ENCODE measurements at regions not wholly inside any gene's neighbourhood (a gene's known extent, or its start where the extent isn't known, plus 50 kb on each side); places are given as distances from the start of the nearest gene placed in this dataset.
"Not testable (repeated sequence)": the region's sequence is repeated elsewhere in the genome, so short reads cannot be mapped to it uniquely, and the experiment has no call there.

GRCh38 chr7:57211428-57212100 is 79.3 kb upstream of the ZNF479 start:
- no peaks in the 10 kb centered on the region for H3K36me3 ChIP-seq (ENCODE audit: control insufficient read depth, low read depth, low read length)
- no peak overlapping the region for H3K4me3 ChIP-seq (ENCODE audit: low read length)
- H3K9me3 ChIP-seq (ENCODE audit: control insufficient read depth, low read depth, low read length): peaks cover 70% of the 10 kb centered on the region
- no peak overlapping the region for H3K9ac ChIP-seq (ENCODE audit: low read length)
- H3K27me3 ChIP-seq (ENCODE audit: control insufficient read depth, insufficient read depth, low read length): no peaks in the 10 kb centered on the region
- no peak overlapping the region for H3K27ac ChIP-seq (ENCODE audit: low read length)
- H3K4me1 ChIP-seq (ENCODE audit: control insufficient read depth, low read depth, low read length): no peaks in the 10 kb centered on the region

- no peaks in the 10 kb centered on the region for H3K27me3 ChIP-seq (ENCODE audit: control insufficient read depth, insufficient read depth, low read length)
- H3K4me1 ChIP-seq (ENCODE audit: control insufficient read depth, low read depth, low read length): no peaks in the 10 kb centered on the region
- H3K9ac ChIP-seq (ENCODE audit: low read length): no peak overlapping the region
- no peaks in the 10 kb centered on the region for H3K36me3 ChIP-seq (ENCODE audit: control insufficient read depth, low read depth, low read length)
- H3K27ac ChIP-seq (ENCODE audit: low read length): no peak overlapping the region
- H3K9me3 ChIP-seq (ENCODE audit: control insufficient read depth, low read depth, low read length): peaks cover 67% of the 10 kb centered on the region
- no peak overlapping the region for H3K4me3 ChIP-seq (ENCODE audit: low read length)
These were observed 83.2 kb upstream of the ZNF479 start for GRCh38 chr7:57215423-57215822.

- Histone ChIP-seq H3K9ac (ENCODE audit: low read length) (no peak overlapping the region), H3K27ac (ENCODE audit: low read length) (no peak overlapping the region), H3K27me3 (ENCODE audit: control insufficient read depth, insufficient read depth, low read length) (no peaks in the 10 kb centered on the region), H3K4me1 (ENCODE audit: control insufficient read depth, low read depth, low read length) (no peaks in the 10 kb centered on the region), H3K36me3 (ENCODE audit: control insufficient read depth, low read depth, low read length) (no peaks in the 10 kb centered on the region), H3K4me3 (ENCODE audit: low read length) (no peak overlapping the region), H3K9me3 (ENCODE audit: control insufficient read depth, low read depth, low read length) (peaks cover 66% of the 10 kb centered on the region)
These were observed 84.1 kb upstream of the ZNF479 start for GRCh38 chr7:57216340-57216739.

- Histone ChIP-seq H3K9ac (ENCODE audit: low read length) (no peak overlapping the region), H3K4me3 (ENCODE audit: low read length) (no peak overlapping the region), H3K27ac (ENCODE audit: low read length) (no peak overlapping the region), H3K9me3 (ENCODE audit: control insufficient read depth, low read depth, low read length) (peaks cover 63% of the 10 kb centered on the region), H3K27me3 (ENCODE audit: control insufficient read depth, insufficient read depth, low read length) (no peaks in the 10 kb centered on the region), H3K4me1 (ENCODE audit: control insufficient read depth, low read depth, low read length) (no peaks in the 10 kb centered on the region), H3K36me3 (ENCODE audit: control insufficient read depth, low read depth, low read length) (no peaks in the 10 kb centered on the region)
These were observed 86.0 kb upstream of the ZNF479 start for GRCh38 chr7:57218196-57218716.

- Histone ChIP-seq H3K9me3 (ENCODE audit: control insufficient read depth, low read depth, low read length) (peaks cover 60% of the 10 kb centered on the region), H3K27ac (ENCODE audit: low read length) (no peak overlapping the region), H3K4me3 (ENCODE audit: low read length) (no peak overlapping the region), H3K4me1 (ENCODE audit: control insufficient read depth, low read depth, low read length) (no peaks in the 10 kb centered on the region), H3K9ac (ENCODE audit: low read length) (no peak overlapping the region), H3K36me3 (ENCODE audit: control insufficient read depth, low read depth, low read length) (no peaks in the 10 kb centered on the region), H3K27me3 (ENCODE audit: control insufficient read depth, insufficient read depth, low read length) (no peaks in the 10 kb centered on the region)
These were observed 88.5 kb upstream of the ZNF479 start for GRCh38 chr7:57220746-57221145.

GRCh38 chr7:57225666-57226065 is 93.4 kb upstream of the ZNF479 start:
- H3K9me3 ChIP-seq (ENCODE audit: control insufficient read depth, low read depth, low read length): peaks cover 64% of the 10 kb centered on the region
- H3K27ac ChIP-seq (ENCODE audit: low read length): no peak overlapping the region
- H3K9ac ChIP-seq (ENCODE audit: low read length): no peak overlapping the region
- H3K36me3 ChIP-seq (ENCODE audit: control insufficient read depth, low read depth, low read length): no peaks in the 10 kb centered on the region
- no peak overlapping the region for H3K4me3 ChIP-seq (ENCODE audit: low read length)
- no peaks in the 10 kb centered on the region for H3K27me3 ChIP-seq (ENCODE audit: control insufficient read depth, insufficient read depth, low read length)
- H3K4me1 ChIP-seq (ENCODE audit: control insufficient read depth, low read depth, low read length): no peaks in the 10 kb centered on the region

- not testable (repeated sequence) for H3K27ac ChIP-seq (ENCODE audit: low read length); H3K36me3 ChIP-seq (ENCODE audit: control insufficient read depth, low read depth, low read length); H3K4me1 ChIP-seq (ENCODE audit: control insufficient read depth, low read depth, low read length); H3K9ac ChIP-seq (ENCODE audit: low read length); H3K4me3 ChIP-seq (ENCODE audit: low read length); H3K27me3 ChIP-seq (ENCODE audit: control insufficient read depth, insufficient read depth, low read length)
- H3K9me3 ChIP-seq (ENCODE audit: control insufficient read depth, low read depth, low read length): peaks cover 45% of the 10 kb centered on the region
These were observed 109.0 kb upstream of the ZNF479 start for GRCh38 chr7:57241236-57241635.

GRCh38 chr7:57243551-57243950 is 111.3 kb upstream of the ZNF479 start:
- not testable (repeated sequence) for H3K4me3 ChIP-seq (ENCODE audit: low read length); H3K36me3 ChIP-seq (ENCODE audit: control insufficient read depth, low read depth, low read length); H3K27ac ChIP-seq (ENCODE audit: low read length); H3K9ac ChIP-seq (ENCODE audit: low read length); H3K27me3 ChIP-seq (ENCODE audit: control insufficient read depth, insufficient read depth, low read length); H3K4me1 ChIP-seq (ENCODE audit: control insufficient read depth, low read depth, low read length)
- H3K9me3 ChIP-seq (ENCODE audit: control insufficient read depth, low read depth, low read length): peaks cover 44% of the 10 kb centered on the region

GRCh38 chr7:57244345-57244980 is 112.2 kb upstream of the ZNF479 start:
- H3K9ac ChIP-seq (ENCODE audit: low read length); H3K27ac ChIP-seq (ENCODE audit: low read length); H3K4me1 ChIP-seq (ENCODE audit: control insufficient read depth, low read depth, low read length); H3K27me3 ChIP-seq (ENCODE audit: control insufficient read depth, insufficient read depth, low read length); H3K4me3 ChIP-seq (ENCODE audit: low read length); H3K36me3 ChIP-seq (ENCODE audit: control insufficient read depth, low read depth, low read length): not testable (repeated sequence)
- peaks cover 46% of the 10 kb centered on the region for H3K9me3 ChIP-seq (ENCODE audit: control insufficient read depth, low read depth, low read length)

GRCh38 chr7:57245206-57245605 is 113.0 kb upstream of the ZNF479 start:
- no peak overlapping the region for H3K4me3 ChIP-seq (ENCODE audit: low read length)
- H3K9me3 ChIP-seq (ENCODE audit: control insufficient read depth, low read depth, low read length): peaks cover 52% of the 10 kb centered on the region
- H3K27me3 ChIP-seq (ENCODE audit: control insufficient read depth, insufficient read depth, low read length): no peaks in the 10 kb centered on the region
- no peaks in the 10 kb centered on the region for H3K36me3 ChIP-seq (ENCODE audit: control insufficient read depth, low read depth, low read length)
- no peaks in the 10 kb centered on the region for H3K4me1 ChIP-seq (ENCODE audit: control insufficient read depth, low read depth, low read length)
- H3K9ac ChIP-seq (ENCODE audit: low read length): no peak overlapping the region
- H3K27ac ChIP-seq (ENCODE audit: low read length): no peak overlapping the region

GRCh38 chr7:57250801-57251200 is 118.6 kb upstream of the ZNF479 start:
- no peak overlapping the region for H3K9ac ChIP-seq (ENCODE audit: low read length)
- H3K27me3 ChIP-seq (ENCODE audit: control insufficient read depth, insufficient read depth, low read length): no peaks in the 10 kb centered on the region
- no peak overlapping the region for H3K27ac ChIP-seq (ENCODE audit: low read length)
- no peaks in the 10 kb centered on the region for H3K36me3 ChIP-seq (ENCODE audit: control insufficient read depth, low read depth, low read length)
- peaks cover 54% of the 10 kb centered on the region for H3K9me3 ChIP-seq (ENCODE audit: control insufficient read depth, low read depth, low read length)
- H3K4me1 ChIP-seq (ENCODE audit: control insufficient read depth, low read depth, low read length): no peaks in the 10 kb centered on the region
- H3K4me3 ChIP-seq (ENCODE audit: low read length): no peak overlapping the region

Data from iPS-18a (cell line).